ENCODE measurements at regions not wholly inside any gene's neighbourhood (a gene's known extent, or its start where the extent isn't known, plus 50 kb on each side); places are given as distances from the start of the nearest gene placed in this dataset.

- H3K9me3 ChIP-seq (ENCODE audit: low read depth) = no peaks in the 10 kb centered on the region
- H3K27ac ChIP-seq = no peak overlapping the region
- no peak overlapping the region for H2AFZ ChIP-seq
- H3K9me2 ChIP-seq (replicated peaks; ENCODE audit: insufficient read depth) = no peaks in the 10 kb centered on the region
- H3K79me2 ChIP-seq = no peaks in the 10 kb centered on the region
- H3K27me3 ChIP-seq = peaks cover 8% of the 10 kb centered on the region
- no peaks in the 10 kb centered on the region for H3K4me1 ChIP-seq (ENCODE audit: insufficient read depth)
- no peak overlapping the region for H3K4me3 ChIP-seq
- no peaks in the 10 kb centered on the region for H4K20me1 ChIP-seq (ENCODE audit: insufficient read depth, poor library complexity, severe bottlenecking)
- no peaks in the 10 kb centered on the region for H3K36me3 ChIP-seq (replicated peaks; ENCODE audit: insufficient read depth, low read depth)
- no peak overlapping the region for H3K4me2 ChIP-seq
- 42% methylated on average over 4 of the region's 4 CpGs for WGBS (ENCODE audit: low lambda C conversion rate, missing lambda C conversion rate)
- no peak for DNase-seq (ENCODE audit: low spot score)
- TF ChIP-seq EZH2 (IDR thresholded peaks at IDR 0.05; ENCODE audit: borderline replicate concordance) = no peak
- no peak for TF ChIP-seq EZH2phosphoT487 (IDR thresholded peaks at IDR 0.05; ENCODE audit: low read depth, severe bottlenecking, unreplicated experiment)
- TF ChIP-seq CTCF (IDR thresholded peaks at IDR 0.05; ENCODE audit: poor library complexity) = no peak
These were observed 322.6 kb upstream of the TLE3 start for GRCh38 chr15:70420086-70420947.

GRCh38 chr15:70418943-70419342 lies 321.2 kb upstream of the TLE3 start:
- 94% methylated on average over 11 of the region's 11 CpGs for WGBS (ENCODE audit: low lambda C conversion rate, missing lambda C conversion rate)

GRCh38 chr15:70417535-70417934 lies 319.8 kb upstream of the TLE3 start:
- H4K20me1 ChIP-seq (ENCODE audit: insufficient read depth, poor library complexity, severe bottlenecking) = no peaks in the 10 kb centered on the region
- TF ChIP-seq EZH2 (IDR thresholded peaks at IDR 0.05; ENCODE audit: borderline replicate concordance) (no peak), CTCF (IDR thresholded peaks at IDR 0.05; ENCODE audit: poor library complexity) (no peak), EZH2phosphoT487 (IDR thresholded peaks at IDR 0.05; ENCODE audit: low read depth, severe bottlenecking, unreplicated experiment) (no peak)

More at GRCh38 chr15:70418943-70419342, 321.2 kb upstream of the TLE3 start:
- H4K20me1 ChIP-seq (ENCODE audit: insufficient read depth, poor library complexity, severe bottlenecking) = no peaks in the 10 kb centered on the region
- no peak overlapping the region for H3K4me3 ChIP-seq
- no peaks in the 10 kb centered on the region for H3K79me2 ChIP-seq
- TF ChIP-seq EZH2phosphoT487 (IDR thresholded peaks at IDR 0.05; ENCODE audit: low read depth, severe bottlenecking, unreplicated experiment) = no peak
- no peak for TF ChIP-seq CTCF (IDR thresholded peaks at IDR 0.05; ENCODE audit: poor library complexity)
- no peak for TF ChIP-seq EZH2 (IDR thresholded peaks at IDR 0.05; ENCODE audit: borderline replicate concordance)
- H3K9me2 ChIP-seq (replicated peaks; ENCODE audit: insufficient read depth) = no peaks in the 10 kb centered on the region
- no peaks in the 10 kb centered on the region for H3K4me1 ChIP-seq (ENCODE audit: insufficient read depth)
- H2AFZ ChIP-seq = no peak overlapping the region
- peaks cover 8% of the 10 kb centered on the region for H3K27me3 ChIP-seq
- H3K27ac ChIP-seq = no peak overlapping the region
- H3K9me3 ChIP-seq (ENCODE audit: low read depth) = no peaks in the 10 kb centered on the region
- H3K4me2 ChIP-seq = no peak overlapping the region
- no peak for DNase-seq (ENCODE audit: low spot score)
- no peaks in the 10 kb centered on the region for H3K36me3 ChIP-seq (replicated peaks; ENCODE audit: insufficient read depth, low read depth)

More at GRCh38 chr15:70417535-70417934, 319.8 kb upstream of the TLE3 start:
- H2AFZ ChIP-seq = no peak overlapping the region
- no peaks in the 10 kb centered on the region for H3K79me2 ChIP-seq
- no peak overlapping the region for H3K27ac ChIP-seq
- DNase-seq (ENCODE audit: low spot score) = no peak
- 87% methylated on average over 6 of the region's 6 CpGs for WGBS (ENCODE audit: low lambda C conversion rate, missing lambda C conversion rate)
- no peaks in the 10 kb centered on the region for H3K4me1 ChIP-seq (ENCODE audit: insufficient read depth)
- no peak overlapping the region for H3K4me2 ChIP-seq
- H3K36me3 ChIP-seq (replicated peaks; ENCODE audit: insufficient read depth, low read depth) = no peaks in the 10 kb centered on the region
- H3K27me3 ChIP-seq = peaks cover 8% of the 10 kb centered on the region
- no peaks in the 10 kb centered on the region for H3K9me3 ChIP-seq (ENCODE audit: low read depth)
- no peaks in the 10 kb centered on the region for H3K9me2 ChIP-seq (replicated peaks; ENCODE audit: insufficient read depth)
- no peak overlapping the region for H3K4me3 ChIP-seq

Data from hepatocyte (in vitro differentiated cells).